ENCODE measurements at regions not wholly inside any gene's neighbourhood (a gene's known extent, or its start where the extent isn't known, plus 50 kb on each side); places are given as distances from the start of the nearest gene placed in this dataset.
A peak's percentile ranks its signal among the peaks of the same experiment; 100 is the strongest.
"Not testable (repeated sequence)": the region's sequence is repeated elsewhere in the genome, so short reads cannot be mapped to it uniquely, and the experiment has no call there.

GRCh38 chr2:132332345-132333033 lies 84.1 kb upstream of the GPR39 start:
- not testable (repeated sequence) for DNase-seq

DNA sequence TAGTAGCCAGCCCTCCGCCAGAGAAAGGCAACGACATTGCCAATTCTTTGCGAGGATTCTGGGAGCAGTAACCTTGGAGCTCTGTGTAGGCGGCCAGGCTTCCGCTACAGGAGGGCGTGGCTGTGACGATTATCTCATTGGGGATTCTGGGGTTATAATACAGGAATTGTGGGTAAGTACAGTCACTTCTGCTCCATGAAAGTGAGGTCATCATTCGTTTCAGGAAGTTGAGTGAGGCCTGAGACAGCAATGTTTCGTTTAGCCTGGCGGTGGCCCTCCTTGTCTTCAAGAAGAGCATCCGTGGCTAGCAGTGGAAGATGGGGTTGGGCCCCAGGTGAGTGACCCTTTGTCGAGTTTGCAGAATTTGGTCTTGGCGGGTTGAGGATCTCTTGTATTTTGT lies 79.5 kb upstream of the GPR39 start:
- not testable (repeated sequence) for DNase-seq

- not testable (repeated sequence) for DNase-seq
Observed at GRCh38 chr2:132337844-132338243, 78.8 kb upstream of the GPR39 start.

DNA sequence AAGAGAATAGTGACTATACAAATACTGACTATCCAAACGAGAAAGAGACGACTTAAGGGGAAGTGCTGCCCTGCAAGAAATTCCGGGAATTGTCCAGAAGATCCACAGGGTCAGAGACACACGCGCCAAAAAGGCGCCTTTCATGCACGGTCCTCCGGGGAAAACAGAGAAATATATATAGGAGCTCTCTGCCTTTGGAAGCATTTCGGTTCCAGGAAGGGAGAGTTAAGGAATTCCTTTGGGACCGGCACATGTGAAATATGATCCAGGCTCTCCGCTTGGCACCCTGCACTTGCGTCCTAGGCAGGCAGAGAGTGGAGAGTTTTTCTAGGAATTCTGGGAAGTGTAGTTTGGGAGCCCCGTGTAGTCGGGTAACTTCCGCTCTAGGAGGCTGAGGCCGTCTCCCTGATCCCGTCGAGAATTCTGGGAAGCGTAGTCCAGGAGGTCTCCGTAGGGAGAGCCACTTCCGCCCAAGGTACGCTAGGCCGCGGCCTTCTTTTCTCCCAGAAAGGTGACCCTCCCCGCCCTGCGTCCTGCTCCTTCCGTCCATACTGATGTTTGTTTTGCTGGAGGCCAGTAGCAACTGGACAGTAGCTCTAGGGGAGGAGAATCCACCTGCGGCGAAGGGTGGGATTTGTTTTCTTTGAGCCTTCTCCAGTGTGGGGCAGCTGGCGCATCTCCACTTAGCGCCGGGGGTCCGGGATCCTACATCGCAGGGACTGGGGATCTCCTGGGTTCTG lies 69.4 kb upstream of the GPR39 start:
- DNase-seq: peak; percentile 60

DNA sequence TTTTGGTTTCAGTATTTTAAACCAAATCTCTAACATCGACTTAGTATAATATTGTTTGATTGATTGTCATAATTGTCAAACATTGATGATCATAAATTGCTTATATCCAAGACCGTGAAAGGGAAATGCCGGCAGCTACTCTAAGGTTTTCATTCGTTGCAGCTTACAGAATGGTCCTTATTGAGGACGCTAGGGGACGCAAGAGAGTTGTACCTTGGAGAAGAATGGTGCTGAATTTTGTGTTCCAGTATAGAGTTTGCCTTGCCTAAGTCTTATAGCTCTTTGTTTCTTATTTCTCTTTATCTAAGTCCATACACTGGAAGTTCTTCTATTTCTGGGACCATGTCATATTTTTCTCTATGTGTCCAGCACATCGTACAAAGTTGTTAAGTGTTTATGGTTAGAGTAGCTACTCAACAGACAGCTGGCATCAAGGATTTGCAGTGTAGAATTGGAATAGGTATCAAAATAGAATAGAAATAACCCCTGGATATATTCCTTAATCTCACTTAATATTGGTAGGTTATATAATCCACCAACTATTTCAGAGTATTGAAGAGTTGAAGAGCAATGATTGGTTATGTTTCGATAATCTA lies 67.4 kb upstream of the GPR39 start:
- DNase-seq: peak; percentile 43

- not testable (repeated sequence) for DNase-seq
Observed at GRCh38 chr2:132351668-132352067, 64.9 kb upstream of the GPR39 start.

DNA sequence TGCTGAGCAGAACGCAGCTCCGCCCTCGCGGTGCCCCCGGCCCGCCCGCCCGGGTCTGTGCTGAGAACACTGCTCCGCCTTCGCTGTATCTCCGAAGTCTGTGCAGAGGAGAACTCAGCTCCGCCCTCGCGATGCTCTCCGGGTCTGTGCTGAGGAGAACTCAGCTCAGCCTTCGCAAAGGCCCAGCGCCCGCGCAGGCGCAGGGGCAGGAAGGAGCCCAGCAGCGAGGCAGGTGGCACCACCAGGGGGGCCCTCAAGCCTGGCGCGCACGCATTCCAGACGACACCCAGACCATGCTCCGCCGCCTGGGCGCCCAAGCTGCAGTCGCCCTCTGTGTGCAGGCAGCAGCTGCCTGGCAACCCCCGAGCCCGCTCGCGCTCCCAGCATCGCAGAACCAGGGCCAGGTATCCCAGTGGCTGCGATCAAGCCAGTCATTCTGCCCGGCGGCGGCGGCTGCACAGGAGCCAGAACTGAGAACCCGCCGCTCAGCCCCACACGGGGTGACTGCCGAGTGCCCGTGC lies 64.1 kb upstream of the GPR39 start:
- DNase-seq: peak; percentile 65

GRCh38 chr2:132353380-132353779 lies 63.2 kb upstream of the GPR39 start:
- not testable (repeated sequence) for DNase-seq

GRCh38 chr2:132360964-132361363 lies 55.6 kb upstream of the GPR39 start:
- not testable (repeated sequence) for DNase-seq

- DNase-seq: not testable (repeated sequence)
Observed at GRCh38 chr2:132361498-132361897, 55.1 kb upstream of the GPR39 start.

GRCh38 chr2:132363352-132363751 lies 53.3 kb upstream of the GPR39 start:
- not testable (repeated sequence) for DNase-seq

- not testable (repeated sequence) for DNase-seq
Observed at GRCh38 chr2:132365963-132366362, 50.6 kb upstream of the GPR39 start.

DNA sequence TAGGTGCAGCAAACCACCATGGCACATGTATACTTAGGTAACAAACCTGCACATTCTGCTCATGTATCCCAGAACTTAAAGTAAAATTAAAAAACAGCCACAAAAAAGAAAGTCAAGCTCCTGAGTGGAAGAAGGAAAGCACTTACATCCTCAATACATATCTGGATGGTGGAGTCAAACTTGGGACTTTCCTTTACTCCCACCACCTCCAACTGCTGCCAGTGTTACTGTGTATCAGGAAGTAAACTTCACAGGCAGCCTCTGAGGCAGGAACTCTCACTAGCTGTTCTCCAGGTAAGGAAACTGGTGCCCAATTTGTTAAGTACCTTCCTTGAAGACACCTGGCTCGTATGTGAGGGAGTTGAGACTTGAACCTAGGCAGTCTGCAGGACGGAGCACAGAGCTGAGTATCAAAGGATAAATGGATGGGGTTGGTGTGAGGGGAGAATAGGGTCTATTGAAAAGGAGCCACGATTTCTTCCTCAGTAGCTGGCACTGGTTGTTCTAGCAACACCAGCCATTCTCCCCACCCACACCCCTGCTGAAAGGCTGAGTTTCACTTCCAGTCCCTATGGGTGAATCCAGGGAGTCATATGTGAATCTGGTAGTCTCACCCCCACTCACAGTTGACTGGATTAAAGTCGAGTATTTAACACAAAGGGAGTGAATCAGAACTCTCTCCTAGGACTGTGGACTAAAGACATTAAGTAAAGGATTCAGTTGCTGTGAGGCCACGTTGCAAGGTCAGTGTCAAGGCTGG lies 50.0 kb upstream of the GPR39 start:
- DNase-seq: no peak

Data from NCI-H1092 treated with DMSO at 0.1 percent for 48 hours (cell line).